H1 (cell line): ENCODE measurements at regions not wholly inside any gene's neighbourhood (a gene's known extent, or its start where the extent isn't known, plus 50 kb on each side); places are given as distances from the start of the nearest gene placed in this dataset.

Source experiments
- CTCF ChIA-PET: fragments of 300-600 bp; sonication (Branson Sonifier 250); formaldehyde crosslinking; loops from one replicate; lab custom pipeline; 2021; ENCODE audit not compliant: partially characterized antibody; lab: Charles Lee
- POLR2A ChIA-PET: fragments of 300-600 bp; sonication (Branson Sonifier 250); formaldehyde crosslinking; loops from one replicate; lab custom pipeline; 2021; ENCODE audit warnings: inconsistent platforms; ENCODE audit not compliant: partially characterized antibody; lab: Charles Lee
- DNase-seq, 2 experiments: peaks; one replicate each; pipeline versions ENCODE4 v3.0.0 to v3.0.0-alpha.2; 2010 to 2022; ENCODE audit warnings: low spot score in 2 of 2, low read depth in 1 of 2, mixed read lengths in 1 of 2
- FAIRE-seq: peaks from 2 replicates; lab custom pipeline; 2011; peaks lifted over from hg19 to GRCh38; lab: Jason Lieb, UNC
- H2AFZ ChIP-seq: 2 replicates; pipeline ENCODE4 v1.8.1; 2012; ENCODE audit warnings: low read length, inconsistent platforms
- H2AK5ac ChIP-seq: 2 replicates; pipeline ENCODE4 v1.6.1; 2013; ENCODE audit warnings: low read depth, low read length
- H2BK120ac ChIP-seq: replicated peaks from 2 replicates; pipeline ENCODE3; 2013; ENCODE audit warnings: low read depth, low read length, inconsistent platforms
- H2BK12ac ChIP-seq: 2 replicates; pipeline ENCODE4 v1.6.1; 2013; ENCODE audit warnings: low read depth, low read length
- H2BK15ac ChIP-seq: 2 replicates; pipeline ENCODE4 v1.6.1; 2013; ENCODE audit warnings: low read length
- H2BK20ac ChIP-seq: 2 replicates; pipeline ENCODE4 v1.6.1; 2013; ENCODE audit warnings: low read length
- H2BK5ac ChIP-seq: 2 replicates; pipeline ENCODE4 v1.6.1; 2013; ENCODE audit warnings: low read depth, low read length
- H3K14ac ChIP-seq: 2 replicates; pipeline ENCODE4 v1.6.1; 2013; ENCODE audit warnings: inconsistent platforms; ENCODE audit not compliant: insufficient read length
- H3K18ac ChIP-seq: 2 replicates; pipeline ENCODE4 v1.6.1; 2013; ENCODE audit warnings: low read length; ENCODE audit errors: extremely low read depth
- H3K23ac ChIP-seq: 2 replicates; pipeline ENCODE4 v1.6.1; 2013; ENCODE audit warnings: inconsistent platforms; ENCODE audit not compliant: insufficient read length
- H3K23me2 ChIP-seq: 2 replicates; pipeline ENCODE4 v1.6.1; 2013; ENCODE audit warnings: low read depth, low read length
- H3K27ac ChIP-seq: 2 replicates; pipeline ENCODE4 v1.6.1; 2011; ENCODE audit warnings: low read depth, low read length, inconsistent platforms
- H3K27me3 ChIP-seq, 4 experiments: replicated peaks in 1 of 4; 1 replicate in 1 of 4; 2 replicates in 3 of 4; pipeline versions ENCODE4 v1.6.1 to v1.8.1; 2011 to 2013; ENCODE audit warnings: low read length in 3 of 4, mild to moderate bottlenecking in 3 of 4, inconsistent platforms in 2 of 4, mixed read lengths in 2 of 4, moderate library complexity in 1 of 4; ENCODE audit not compliant: control insufficient read depth in 3 of 4, insufficient read depth in 3 of 4; ENCODE audit errors: extremely low read depth in 1 of 4
- H3K36me3 ChIP-seq, 4 experiments: 2 replicates each; pipeline versions ENCODE4 v1.6.1 to v1.8.1; 2011 to 2013; ENCODE audit warnings: mild to moderate bottlenecking in 4 of 4, low read length in 3 of 4, moderate library complexity in 2 of 4, control low read depth in 1 of 4, inconsistent platforms in 1 of 4; ENCODE audit not compliant: insufficient read depth in 4 of 4, control insufficient read depth in 2 of 4
- H3K4ac ChIP-seq: replicated peaks from 2 replicates; pipeline ENCODE3; 2013; ENCODE audit warnings: low read length, low read depth, mixed read lengths, inconsistent platforms; ENCODE audit not compliant: insufficient read length
- H3K4me1 ChIP-seq, 4 experiments: replicated peaks in 1 of 4; 1 replicate in 1 of 4; 2 replicates in 3 of 4; pipeline versions ENCODE4 v1.6.1 to v1.8.1; 2011 to 2013; ENCODE audit warnings: low read length in 3 of 4, inconsistent platforms in 2 of 4, mixed read lengths in 1 of 4; ENCODE audit not compliant: insufficient read depth in 4 of 4, control insufficient read depth in 3 of 4
- H3K4me2 ChIP-seq, 2 experiments: 2 replicates each; pipeline versions ENCODE4 v1.6.1 to v1.8.1; 2011 to 2013; ENCODE audit warnings: low read depth in 2 of 2, low read length in 2 of 2, control low read depth in 1 of 2, inconsistent platforms in 1 of 2, mild to moderate bottlenecking in 1 of 2; ENCODE audit not compliant: insufficient read depth in 1 of 2
- H3K4me3 ChIP-seq, 4 experiments: fragments of 200-600, 300-600 bp in 1 of 4; sonication (generic), shearing (Covaris generic), sonication (Bioruptor Twin) in 1 of 4; 2 replicates each; pipeline versions ENCODE4 v1.5.1 to v1.8.1; 2011 to 2016; ENCODE audit warnings: low read length in 4 of 4, low read depth in 3 of 4, control low read depth in 2 of 4, inconsistent platforms in 2 of 4, mild to moderate bottlenecking in 2 of 4, mixed read lengths in 1 of 4, moderate library complexity in 1 of 4; ENCODE audit not compliant: insufficient read depth in 2 of 4; ENCODE audit errors: extremely low read depth in 1 of 4
- H3K56ac ChIP-seq: replicated peaks from 2 replicates; pipeline ENCODE3; 2013; ENCODE audit warnings: low read depth, mild to moderate bottlenecking, mixed read lengths, low read length, inconsistent platforms; ENCODE audit not compliant: insufficient read length
- H3K79me1 ChIP-seq: 2 replicates; pipeline ENCODE4 v1.6.1; 2013; ENCODE audit warnings: low read depth, low read length, control low read depth
- H3K79me2 ChIP-seq, 2 experiments: 2 replicates each; pipeline versions ENCODE4 v1.6.1 to v1.8.1; 2012 to 2013; ENCODE audit warnings: low read length in 2 of 2, mild to moderate bottlenecking in 2 of 2, inconsistent platforms in 1 of 2; ENCODE audit not compliant: insufficient read depth in 2 of 2, control insufficient read depth in 1 of 2
- H3K9ac ChIP-seq, 4 experiments: replicated peaks in 1 of 4; 1 replicate in 1 of 4; 2 replicates in 3 of 4; pipeline versions ENCODE4 v1.6.1 to v1.8.1; 2011 to 2013; ENCODE audit warnings: low read depth in 3 of 4, low read length in 3 of 4, control low read depth in 2 of 4, mild to moderate bottlenecking in 2 of 4, moderate library complexity in 2 of 4, inconsistent platforms in 1 of 4; ENCODE audit errors: extremely low read depth in 1 of 4
- H3K9me3 ChIP-seq, 2 experiments: 2 replicates each; pipeline versions ENCODE4 v1.6.1 to v1.8.1; 2012 to 2013; ENCODE audit warnings: mild to moderate bottlenecking in 2 of 2, moderate library complexity in 2 of 2, control low read depth in 1 of 2, inconsistent platforms in 1 of 2, low read depth in 1 of 2, low read length in 1 of 2, mixed read lengths in 1 of 2; ENCODE audit not compliant: insufficient read depth in 2 of 2
- H4K20me1 ChIP-seq, 2 experiments: replicated peaks in 1 of 2; 2 replicates each; pipeline versions ENCODE3 to v1.8.1; 2011 to 2013; ENCODE audit warnings: inconsistent platforms in 2 of 2, low read length in 2 of 2, mild to moderate bottlenecking in 1 of 2; ENCODE audit not compliant: insufficient read depth in 2 of 2, control insufficient read depth in 1 of 2
- H4K5ac ChIP-seq: 2 replicates; pipeline ENCODE4 v1.6.1; 2013; ENCODE audit warnings: low read length, low read depth, mixed read lengths, inconsistent platforms; ENCODE audit not compliant: insufficient read length
- H4K8ac ChIP-seq: 2 replicates; pipeline ENCODE4 v1.8.0; 2013; ENCODE audit warnings: mild to moderate bottlenecking, moderate library complexity, low read length, inconsistent platforms; ENCODE audit not compliant: insufficient read depth; ENCODE audit errors: extremely low read depth
- H4K91ac ChIP-seq: replicated peaks from 2 replicates; pipeline ENCODE3; 2013; ENCODE audit warnings: low read length, mixed read lengths, inconsistent platforms; ENCODE audit not compliant: insufficient read length
- CBX8 ChIP-seq: fragments of 300-800, 300-1000 bp; sonication (generic); IDR thresholded peaks from 2 replicates; pipeline ENCODE4 v1.7.1; 2016; ENCODE audit warnings: low read depth, low read length, borderline replicate concordance
- CREB1 ChIP-seq: IDR thresholded peaks from 2 replicates; pipeline ENCODE4 v1.6.1; 2012; ENCODE audit warnings: inconsistent platforms
- EP300 ChIP-seq, 2 experiments: IDR thresholded peaks; 1 replicate in 1 of 2; 2 replicates in 1 of 2; pipeline ENCODE4 v1.6.1; 2011 to 2012; ENCODE audit warnings: low read depth in 2 of 2, low read length in 2 of 2, mild to moderate bottlenecking in 2 of 2, borderline replicate concordance in 1 of 2, inconsistent platforms in 1 of 2, moderate library complexity in 1 of 2
- KDM4A ChIP-seq: IDR thresholded peaks from one replicate; pipeline ENCODE4 v1.7.1; 2012; ENCODE audit warnings: low read depth, mild to moderate bottlenecking, moderate library complexity, low read length, inconsistent platforms; ENCODE audit not compliant: severe bottlenecking
- NRF1 ChIP-seq: IDR thresholded peaks from 2 replicates; pipeline ENCODE4 v1.6.1; 2011; ENCODE audit warnings: mild to moderate bottlenecking, low read depth, low read length, improper control_type of control experiment
- POU5F1 ChIP-seq: IDR thresholded peaks from 2 replicates; pipeline ENCODE4 v1.6.1; 2011; ENCODE audit warnings: low read depth, mild to moderate bottlenecking, low read length, moderate library complexity
- RNF2 ChIP-seq: fragments of 200-900, 300-1000 bp; sonication (generic); IDR thresholded peaks from 2 replicates; pipeline ENCODE4 v1.7.1; 2016; ENCODE audit warnings: borderline replicate concordance, low read depth, mild to moderate bottlenecking, antibody characterized with exemption, low read length; ENCODE audit not compliant: poor library complexity, severe bottlenecking; ENCODE audit errors: missing control alignments
- SIN3A ChIP-seq, 2 experiments: IDR thresholded peaks in 1 of 2; conservative IDR thresholded peaks in 1 of 2; 2 replicates each; pipeline ENCODE4 v1.6.1; 2011 to 2012; ENCODE audit warnings: low read length in 2 of 2, improper control_type of control experiment in 1 of 2, low read depth in 1 of 2, mild to moderate bottlenecking in 1 of 2
- SIRT6 ChIP-seq: IDR thresholded peaks from one replicate; pipeline ENCODE4 v1.7.1; 2012; ENCODE audit warnings: low read length, inconsistent platforms
- SIX5 ChIP-seq: IDR thresholded peaks from 2 replicates; pipeline ENCODE4 v1.6.1; 2011; ENCODE audit warnings: mild to moderate bottlenecking, low read depth, low read length
- SP4 ChIP-seq: IDR thresholded peaks from 2 replicates; pipeline ENCODE4 v1.6.1; 2012; ENCODE audit warnings: low read length, inconsistent platforms
- TBP ChIP-seq: IDR thresholded peaks from 2 replicates; pipeline ENCODE4 v1.6.1; 2011; ENCODE audit warnings: low read depth, low read length, improper control_type of control experiment
- USF2 ChIP-seq: IDR thresholded peaks from 2 replicates; pipeline ENCODE4 v1.6.1; 2011; ENCODE audit warnings: low read length, improper control_type of control experiment
- WGBS, 2 experiments: shearing (Covaris generic) in 1 of 2; methylation state at CpG; one replicate each; pipeline versions ENCODE4 v1.1.6 to v1.1.7; 2013 to 2015; ENCODE audit warnings: low lambda C conversion rate in 2 of 2, mixed read lengths in 2 of 2, inconsistent platforms in 1 of 2, low coverage in 1 of 2, missing lambda C conversion rate in 1 of 2; ENCODE audit not compliant: insufficient replicate concordance in 2 of 2, insufficient coverage in 1 of 2, insufficient read length in 1 of 2; ENCODE audit errors: extremely low coverage in 1 of 2, missing lambda C conversion rate in 1 of 2; 5-methylcytosine and 5-hydroxymethylcytosine counted together

DNA sequence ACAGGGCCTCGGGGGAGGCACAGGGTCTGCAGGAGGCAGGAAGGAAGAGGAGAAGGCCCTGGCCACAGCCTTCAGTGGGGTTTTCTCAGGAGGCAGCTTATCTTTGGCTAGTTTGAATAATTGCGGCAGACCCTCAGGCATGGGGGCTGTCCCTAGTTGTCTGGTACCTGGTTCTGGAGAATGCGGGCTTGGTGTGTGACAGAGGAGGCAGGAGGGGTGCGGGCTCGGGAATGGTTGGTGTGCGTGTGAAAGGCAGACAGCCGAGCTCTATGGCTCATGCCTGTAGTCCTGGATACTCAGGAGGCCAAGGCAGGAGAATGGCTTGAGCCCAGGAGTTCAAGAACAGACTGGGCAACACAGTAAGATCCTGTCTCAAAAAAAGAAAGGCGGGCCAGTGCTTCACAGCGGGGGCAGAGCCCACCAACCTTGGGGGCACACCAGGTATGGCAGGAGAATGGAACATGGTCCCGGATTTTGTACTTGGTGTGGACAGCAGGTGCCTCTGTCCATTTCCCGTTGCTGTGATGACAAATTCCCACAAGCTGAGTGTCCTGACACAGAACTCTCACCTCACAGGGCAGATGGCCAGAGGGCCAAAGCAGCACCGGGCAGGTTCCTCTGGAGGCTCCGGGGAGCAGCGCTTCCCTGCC is 640.6 kb downstream of the TBC1D22A start:
- Histone ChIP-seq H3K4ac (no peak overlapping the region), H2BK120ac (no peak overlapping the region), H2BK20ac (no peak overlapping the region), H2BK15ac (no peak overlapping the region), H3K36me3 (no peaks in the 10 kb centered on the region), H2AK5ac (no peak overlapping the region), H3K4me1 (no peaks in the 10 kb centered on the region), H4K91ac (no peak overlapping the region), H3K27me3 (no peaks in the 10 kb centered on the region), H3K4me2 (no peak overlapping the region), H2BK5ac (no peak overlapping the region), H4K8ac (no peak overlapping the region), H4K5ac (no peak overlapping the region), H3K4me3 (no peak overlapping the region), H4K20me1 (no peaks in the 10 kb centered on the region), H3K9ac (no peak overlapping the region), H2BK12ac (no peak overlapping the region), H3K18ac (no peak overlapping the region), H3K79me1 (no peaks in the 10 kb centered on the region), H3K27ac (no peak overlapping the region), H3K79me2 (no peaks in the 10 kb centered on the region), H3K23ac (no peak overlapping the region), H3K23me2 (no peaks in the 10 kb centered on the region), H3K56ac (no peak overlapping the region), H2AFZ (no peak overlapping the region), H3K14ac (no peak overlapping the region), H3K9me3 (peaks cover 79 to 99% of the 10 kb centered on the region in 2 experiments)
- ChIA-PET CTCF (interaction anchor here (0.6 kb wide), 1 partner anchor 377 kb away, joined by 3 read pairs; no protein-coding TSS in a partner anchor), POLR2A (no interaction called here)
- no peak for DNase-seq
- TF ChIP-seq SP4 (no peak), SIX5 (no peak), NRF1 (no peak), KDM4A (no peak), TBP (no peak), CREB1 (no peak), SIN3A (conservative IDR thresholded peaks at IDR 0.05 in 1 of 2, IDR thresholded peaks at IDR 0.05 in 1 of 2; ENCODE audit: low read depth in 1 of 2, low read length in 2 of 2) (no peak), USF2 (no peak), EP300 (IDR thresholded peaks at IDR 0.05; ENCODE audit: borderline replicate concordance in 1 of 2, low read depth in 2 of 2, low read length in 2 of 2) (no peak), SIRT6 (no peak), POU5F1 (no peak), CBX8 (no peak), RNF2 (no peak)
- WGBS, 2 experiments = 81% methylated on average over 13 of the region's 14 CpGs; no CpG with 5 or more reads in 1 of the 2 experiments
- FAIRE-seq = no peak
